ENCODE measurements at regions not wholly inside any gene's neighbourhood (a gene's known extent, or its start where the extent isn't known, plus 50 kb on each side); places are given as distances from the start of the nearest gene placed in this dataset.
"Not testable (repeated sequence)": the region's sequence is repeated elsewhere in the genome, so short reads cannot be mapped to it uniquely, and the experiment has no call there.

GRCh38 chr14:95597784-95598211 is 62.9 kb downstream of the GLRX5 start:
- DNase-seq (ENCODE audit: low read depth), result peak; percentile 18

GRCh38 chr14:95601650-95602049 is 66.8 kb downstream of the GLRX5 start:
- no peak for DNase-seq (ENCODE audit: low read depth)

GRCh38 chr14:95603415-95603814 is 68.6 kb downstream of the GLRX5 start:
- no peak for DNase-seq (ENCODE audit: low read depth)

GRCh38 chr14:95606266-95606665 is 71.4 kb downstream of the GLRX5 start:
- DNase-seq (ENCODE audit: low read depth), result no peak

GRCh38 chr14:95608637-95609235 is 73.9 kb downstream of the GLRX5 start:
- DNase-seq (ENCODE audit: low read depth), result no peak

- peak; percentile 41 for DNase-seq (ENCODE audit: low read depth)
Observed at GRCh38 chr14:95609398-95609990, 74.6 kb downstream of the GLRX5 start.

GRCh38 chr14:95611293-95611880 is 74.8 kb upstream of the TCL1B start:
- no peak for DNase-seq (ENCODE audit: low read depth)

GRCh38 chr14:95614349-95614748 is 71.9 kb upstream of the TCL1B start:
- DNase-seq (ENCODE audit: low read depth), result no peak

GRCh38 chr14:95616745-95617144 is 69.5 kb upstream of the TCL1B start:
- DNase-seq (ENCODE audit: low read depth), result no peak

- DNase-seq (ENCODE audit: low read depth), result no peak
Observed at GRCh38 chr14:95619785-95620417, 66.3 kb upstream of the TCL1B start.

GRCh38 chr14:95620659-95621059 is 65.6 kb upstream of the TCL1B start:
- no peak for DNase-seq (ENCODE audit: low read depth)

- peak; percentile 1 for DNase-seq (ENCODE audit: low read depth)
Observed at GRCh38 chr14:95623195-95623594, 63.0 kb upstream of the TCL1B start.

- DNase-seq (ENCODE audit: low read depth), result not testable (repeated sequence)
Observed at GRCh38 chr14:95625710-95626109, 60.5 kb upstream of the TCL1B start.

GRCh38 chr14:95635051-95635450 is 51.2 kb upstream of the TCL1B start:
- no peak for DNase-seq (ENCODE audit: low read depth)

Data from EH (cell line).